HG02571 (cell line): ENCODE measurements at regions not wholly inside any gene's neighbourhood (a gene's known extent, or its start where the extent isn't known, plus 50 kb on each side); places are given as distances from the start of the nearest gene placed in this dataset.
"Not testable (repeated sequence)": the region's sequence is repeated elsewhere in the genome, so short reads cannot be mapped to it uniquely, and the experiment has no call there.

Experiments used
- ATAC-seq: cut with Tn5 transposase; IDR thresholded peaks from one replicate; pipeline ENCODE4 v1.9.1; 2021; ENCODE audit warnings: mild to moderate bottlenecking, moderate library complexity; ENCODE audit not compliant: unreplicated experiment

DNA sequence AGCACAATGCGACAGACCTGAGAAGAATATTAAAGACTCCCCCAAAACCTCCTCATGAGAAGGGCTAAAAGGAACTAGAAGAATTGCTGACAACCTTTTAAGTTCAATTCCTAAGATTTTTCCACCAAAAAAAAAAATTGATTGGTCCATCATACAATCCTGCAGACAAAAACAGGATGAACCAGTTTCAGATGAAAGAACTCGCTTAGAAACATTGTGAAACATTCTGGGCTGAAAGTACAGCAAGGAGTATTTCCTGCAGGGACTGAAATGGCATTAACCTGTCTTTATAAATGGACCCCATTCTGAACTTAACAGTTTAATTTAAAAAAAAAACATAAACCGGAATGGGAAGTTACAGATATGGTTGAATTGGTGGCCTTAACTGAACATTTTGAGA, 96.0 kb upstream of the FAM174B start:
- no peak for ATAC-seq

- no peak for ATAC-seq
Observed at GRCh38 chr15:92753591-92753990, 98.0 kb upstream of the FAM174B start.

- ATAC-seq = no peak
Observed at GRCh38 chr15:92763459-92763858, 107.9 kb upstream of the FAM174B start.

DNA sequence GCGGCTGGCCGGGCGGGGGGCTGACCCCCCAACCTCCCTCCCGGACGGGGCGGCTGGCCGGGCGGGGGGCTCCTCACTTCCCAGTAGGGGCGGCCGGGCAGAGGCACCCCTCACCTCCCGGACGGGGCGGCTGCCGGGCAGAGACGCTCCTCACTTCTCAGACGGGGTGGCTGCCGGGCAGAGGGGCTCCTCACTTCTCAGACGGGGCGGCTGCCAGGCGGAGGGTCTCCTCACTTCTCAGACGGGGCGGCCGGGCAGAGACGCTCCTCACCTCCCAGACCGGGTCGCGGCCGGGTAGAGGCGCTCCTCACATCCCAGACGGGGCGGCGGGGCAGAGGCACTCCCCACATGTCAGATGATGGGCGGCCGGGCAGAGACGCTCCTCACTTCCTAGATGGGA, 112.6 kb upstream of the FAM174B start:
- ATAC-seq = not testable (repeated sequence)

GRCh38 chr15:92770641-92771040, 115.1 kb upstream of the FAM174B start:
- ATAC-seq = no peak

DNA sequence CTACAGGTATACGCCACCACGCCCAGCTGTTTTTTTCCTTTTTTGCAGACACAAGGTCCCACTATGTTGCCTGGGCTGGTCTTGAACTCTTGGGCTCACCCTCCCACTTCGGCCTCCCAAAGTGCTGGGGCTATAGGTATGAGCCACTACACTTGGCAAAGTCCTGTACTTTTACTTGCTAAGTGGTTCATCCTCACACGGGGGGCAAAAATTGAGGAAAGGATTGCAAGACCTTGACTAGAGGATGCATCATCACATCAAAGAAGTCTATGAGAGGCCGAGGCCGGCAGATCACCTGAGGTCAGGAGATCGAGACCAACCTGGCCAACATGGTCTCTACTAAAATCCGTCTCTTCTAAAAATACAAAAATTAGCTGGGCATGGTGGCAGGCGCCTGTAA, 116.5 kb upstream of the FAM174B start:
- ATAC-seq = no peak

DNA sequence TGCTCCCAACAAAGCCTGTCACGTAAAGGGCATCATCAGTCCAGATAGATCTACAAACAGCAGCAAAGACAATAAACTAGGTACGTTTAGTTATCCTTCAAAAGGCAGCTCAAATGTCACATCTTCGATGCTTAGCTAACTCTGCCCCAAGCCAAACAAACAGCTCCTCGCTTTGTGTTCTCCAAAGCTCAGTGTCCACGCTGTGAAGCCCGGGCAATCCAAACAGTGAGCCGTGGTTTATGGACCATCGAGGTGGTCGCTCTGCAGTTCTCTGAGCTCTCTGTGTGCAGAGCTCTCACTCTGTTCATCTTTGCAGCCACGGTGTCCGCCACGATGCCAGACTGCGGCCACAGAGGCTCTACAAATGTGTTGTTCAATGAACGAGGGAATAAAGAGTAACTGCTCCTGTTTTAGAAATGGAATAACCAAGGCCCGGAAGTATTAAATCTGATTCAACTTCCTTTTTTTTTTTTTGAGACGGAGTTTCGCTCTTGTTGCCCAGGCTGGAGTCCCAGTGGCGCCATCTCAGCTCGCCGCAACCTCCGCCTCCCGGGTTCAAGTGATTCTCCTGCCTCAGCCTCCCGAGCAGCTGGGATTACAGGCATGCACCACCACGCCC, 117.2 kb upstream of the FAM174B start:
- no peak for ATAC-seq

GRCh38 chr15:92773340-92773739, 117.8 kb upstream of the FAM174B start:
- ATAC-seq = no peak

DNA sequence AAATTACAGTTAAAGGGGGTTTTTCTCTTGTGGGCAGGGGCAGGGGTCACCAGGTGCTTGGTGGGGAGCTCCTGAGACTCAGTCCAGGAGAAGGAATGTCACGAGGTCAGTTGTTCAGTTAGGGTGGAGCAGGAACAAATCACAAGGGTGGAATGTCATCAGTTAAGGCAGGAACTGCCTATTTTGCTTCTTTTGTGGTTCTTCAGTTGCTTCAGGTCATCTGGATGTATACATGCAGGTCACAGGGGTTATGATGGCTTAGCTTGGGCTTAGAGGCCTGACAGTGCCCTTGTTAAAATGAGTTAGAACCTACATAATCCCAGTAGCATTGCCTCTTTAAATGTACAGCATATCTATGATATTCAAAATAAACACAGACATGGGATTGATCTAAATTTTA, 120.2 kb upstream of the CHD2 start:
- no peak for ATAC-seq

DNA sequence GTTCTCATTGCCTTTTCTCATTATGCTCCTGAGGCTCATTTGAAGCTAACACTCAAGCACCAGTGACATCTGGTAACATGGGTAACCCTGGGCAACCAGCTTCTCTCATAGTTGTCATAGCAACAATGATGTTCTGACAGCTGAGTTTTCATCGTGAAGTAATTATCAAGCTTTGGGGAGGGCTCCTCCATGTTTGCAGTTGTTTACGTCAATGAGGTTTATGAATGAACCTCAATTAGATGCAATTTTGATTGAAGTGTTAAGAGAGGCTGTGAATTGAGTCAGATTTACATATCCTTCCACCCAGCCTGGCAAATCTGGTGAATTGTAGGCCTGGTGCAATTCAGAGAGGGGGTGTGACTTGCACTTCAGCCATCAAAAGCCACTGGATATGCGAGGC, 119.3 kb upstream of the CHD2 start:
- ATAC-seq = no peak

DNA sequence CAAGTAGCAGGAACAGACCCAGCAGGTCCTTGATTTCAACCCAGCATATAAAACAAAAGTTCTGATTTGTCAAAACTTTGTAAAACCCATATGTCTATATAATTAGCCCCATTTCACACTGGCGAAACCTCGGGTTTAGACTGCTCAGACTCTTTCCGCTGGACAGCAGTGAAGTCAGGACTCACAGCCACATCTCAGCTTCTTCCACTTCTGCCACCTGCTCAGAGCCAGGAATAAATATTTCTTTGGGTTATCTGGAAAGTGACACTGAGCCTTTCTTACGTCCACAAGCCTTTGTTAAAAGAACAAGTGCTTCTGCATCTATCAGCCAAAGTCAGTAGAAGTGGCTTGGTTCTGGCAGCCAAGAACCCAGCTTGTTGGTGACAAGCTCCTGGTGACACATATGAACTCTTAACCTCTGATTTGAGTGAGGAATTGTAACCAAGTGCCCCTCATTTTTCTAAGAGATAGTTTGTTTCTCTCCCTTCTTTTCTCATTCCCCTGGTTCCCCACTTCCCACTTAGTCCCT, 118.1 kb upstream of the CHD2 start:
- ATAC-seq = no peak

DNA sequence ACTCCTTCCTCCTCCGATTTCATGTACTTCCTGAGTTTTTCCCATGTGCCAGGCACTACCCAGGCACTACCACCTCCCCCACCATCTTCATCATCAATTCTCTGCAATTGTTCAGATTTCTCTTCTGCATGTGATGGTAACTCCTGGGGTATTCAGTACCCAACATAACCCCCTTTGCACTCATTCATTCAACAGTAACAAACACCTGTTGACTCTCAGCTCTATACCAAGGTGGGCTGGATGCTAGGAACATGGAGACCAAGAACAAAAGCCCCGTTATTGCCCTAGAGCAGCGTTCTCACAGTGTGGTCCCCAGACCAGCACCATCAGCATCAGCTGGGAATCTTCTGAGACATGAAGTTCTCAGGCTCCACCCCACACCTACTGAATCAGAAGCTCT, 113.0 kb upstream of the CHD2 start:
- no peak for ATAC-seq

GRCh38 chr15:92788196-92788595, 111.9 kb upstream of the CHD2 start:
- ATAC-seq = no peak

DNA sequence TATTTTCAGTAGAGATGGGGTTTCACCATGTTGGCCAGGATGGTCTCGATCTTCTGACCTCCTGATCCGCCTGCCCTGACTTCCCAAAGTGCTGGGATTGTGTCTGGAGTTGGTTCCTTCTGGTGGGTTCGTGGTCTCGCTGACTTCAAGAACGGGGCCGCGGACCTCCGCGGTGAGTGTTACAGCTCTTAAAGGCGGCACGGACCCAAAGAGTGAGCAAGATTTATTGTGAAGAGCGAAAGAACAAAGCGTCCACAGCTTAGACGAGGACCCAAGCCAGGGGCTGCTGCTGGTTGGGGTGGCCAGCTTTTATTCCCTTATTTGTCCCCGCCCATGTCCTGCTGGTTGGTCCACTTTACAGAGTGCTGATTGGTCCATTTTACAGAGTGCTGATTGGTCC, 111.3 kb upstream of the CHD2 start:
- ATAC-seq = not testable (repeated sequence)

GRCh38 chr15:92796161-92796611, 103.9 kb upstream of the CHD2 start:
- ATAC-seq = no peak

GRCh38 chr15:92797168-92798052, 102.7 kb upstream of the CHD2 start:
- peak; percentile 68 for ATAC-seq

DNA sequence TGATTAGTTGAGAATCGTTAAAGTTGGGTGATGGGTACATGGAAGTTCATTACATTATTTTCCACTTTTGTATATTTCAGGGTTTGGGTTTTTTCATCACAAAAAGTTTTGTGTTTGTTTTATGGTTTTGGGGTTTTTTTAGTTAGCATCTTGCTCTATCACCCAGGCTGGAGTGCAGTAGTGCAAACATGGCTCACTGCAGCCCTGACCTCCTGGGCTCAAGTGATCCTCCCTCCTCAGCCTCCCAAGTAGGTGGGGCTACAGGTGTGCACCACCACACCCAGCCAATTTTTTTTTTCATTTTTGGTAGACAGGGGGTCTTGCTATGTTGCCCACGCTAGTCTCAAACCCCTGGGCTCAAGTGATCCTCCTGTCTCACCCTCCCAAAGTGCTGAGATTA, 100.1 kb upstream of the CHD2 start:
- ATAC-seq = no peak

- ATAC-seq = not testable (repeated sequence)
Observed at GRCh38 chr15:92800416-92801055, 99.6 kb upstream of the CHD2 start.

DNA sequence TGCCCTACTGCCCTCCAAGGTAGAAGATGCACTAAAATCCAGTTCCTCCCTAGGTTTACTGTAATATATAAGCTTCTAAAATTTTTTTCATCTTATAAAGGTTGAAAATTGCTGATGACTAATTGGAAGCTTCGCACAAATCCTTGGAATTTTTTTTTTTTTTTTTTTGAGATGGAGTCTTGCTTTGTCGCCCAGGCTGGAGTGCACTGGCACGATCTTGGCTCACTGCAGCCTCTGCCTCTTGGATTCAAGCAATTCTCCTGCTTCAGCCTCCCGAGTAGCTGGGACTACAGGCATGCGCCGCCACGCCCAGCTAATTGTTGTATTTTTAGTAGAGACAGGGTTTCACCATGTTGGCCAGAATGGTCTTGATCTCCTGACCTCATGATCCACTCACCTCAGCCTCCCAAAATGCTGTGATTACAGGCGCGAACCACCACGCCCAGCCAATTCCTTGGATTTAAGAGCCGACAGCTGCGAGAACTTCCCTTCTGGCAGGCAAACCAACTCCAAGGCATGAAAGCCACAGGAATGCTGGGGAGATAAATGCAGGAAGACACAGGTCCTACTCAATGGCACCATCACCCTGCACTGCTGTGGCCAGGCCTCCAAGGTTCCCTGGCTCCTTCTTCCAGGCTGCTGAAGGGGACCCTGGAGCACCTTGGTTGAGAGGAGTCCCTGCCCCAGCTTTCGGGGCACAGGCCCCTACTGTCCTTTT, 98.9 kb upstream of the CHD2 start:
- not testable (repeated sequence) for ATAC-seq

DNA sequence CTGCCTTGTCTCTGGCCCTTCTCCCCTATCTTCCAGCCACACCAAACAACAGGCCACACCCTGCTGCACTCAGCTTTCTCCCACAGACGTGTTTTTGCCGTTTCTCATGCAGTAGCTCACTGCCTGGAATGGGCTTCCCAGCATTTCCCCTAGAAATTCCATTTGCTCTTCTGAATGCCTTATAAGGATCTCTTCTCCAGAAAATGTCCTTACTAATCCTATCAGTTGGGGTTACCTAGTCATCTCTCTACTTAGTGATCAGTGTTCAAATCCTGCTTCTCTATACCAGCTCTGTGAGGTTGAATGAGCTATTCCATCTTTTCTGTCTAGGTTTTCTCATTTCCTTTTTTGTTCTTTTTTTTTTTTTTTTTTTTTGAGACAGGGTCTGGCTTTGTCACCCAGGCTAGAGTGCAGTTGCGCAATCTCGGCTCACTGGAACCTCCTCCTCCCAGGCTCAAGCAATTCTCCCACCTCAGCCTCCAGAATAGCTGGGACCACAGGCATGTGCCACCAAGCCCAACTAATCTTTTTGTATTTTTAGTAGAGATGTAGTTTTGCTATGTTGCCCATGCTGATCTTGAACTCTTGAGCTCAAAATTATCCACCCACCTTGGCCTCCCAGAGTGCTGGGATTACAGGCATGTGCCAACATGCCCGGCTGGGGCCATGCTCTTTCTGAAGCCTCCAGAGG, 98.2 kb upstream of the CHD2 start:
- ATAC-seq = no peak

- no peak for ATAC-seq
Observed at GRCh38 chr15:92803536-92803851, 96.6 kb upstream of the CHD2 start.
